ENCODE measurements at regions not wholly inside any gene's neighbourhood (a gene's known extent, or its start where the extent isn't known, plus 50 kb on each side); places are given as distances from the start of the nearest gene placed in this dataset.

DNA sequence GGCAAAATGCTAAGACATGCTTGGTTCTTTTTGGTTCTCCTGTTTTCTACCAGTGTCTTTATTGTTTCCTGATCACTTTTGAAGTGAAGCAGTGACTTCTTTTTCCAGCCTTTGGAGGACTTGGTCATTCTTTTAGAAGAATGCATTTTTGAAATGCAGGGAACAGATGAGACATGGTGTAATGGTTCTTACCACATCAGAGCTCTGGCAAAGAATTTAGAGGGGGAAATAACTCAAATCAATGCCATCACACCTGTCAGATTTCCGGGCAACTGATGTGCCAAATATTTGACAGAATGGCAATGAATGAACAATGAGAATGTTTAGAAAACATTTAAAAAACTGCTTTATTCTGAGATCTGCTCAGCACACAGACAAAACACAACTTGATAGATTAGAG is 519.6 kb downstream of the IQCM start (continued):
- TF ChIP-seq ATF7 (IDR thresholded peaks at IDR 0.05; ENCODE audit: low read depth) (no peak), SMARCA5 (IDR thresholded peaks at IDR 0.05) (no peak), SREBF1 (IDR thresholded peaks at IDR 0.05; ENCODE audit: low read length) (no peak), EP300 (IDR thresholded peaks at IDR 0.05; ENCODE audit: borderline replicate concordance in 1 of 2, control insufficient read depth in 1 of 2, low read depth in 2 of 2, low read length in 2 of 2) (no peak)
- TF ChIP-seq, protein P1, sequence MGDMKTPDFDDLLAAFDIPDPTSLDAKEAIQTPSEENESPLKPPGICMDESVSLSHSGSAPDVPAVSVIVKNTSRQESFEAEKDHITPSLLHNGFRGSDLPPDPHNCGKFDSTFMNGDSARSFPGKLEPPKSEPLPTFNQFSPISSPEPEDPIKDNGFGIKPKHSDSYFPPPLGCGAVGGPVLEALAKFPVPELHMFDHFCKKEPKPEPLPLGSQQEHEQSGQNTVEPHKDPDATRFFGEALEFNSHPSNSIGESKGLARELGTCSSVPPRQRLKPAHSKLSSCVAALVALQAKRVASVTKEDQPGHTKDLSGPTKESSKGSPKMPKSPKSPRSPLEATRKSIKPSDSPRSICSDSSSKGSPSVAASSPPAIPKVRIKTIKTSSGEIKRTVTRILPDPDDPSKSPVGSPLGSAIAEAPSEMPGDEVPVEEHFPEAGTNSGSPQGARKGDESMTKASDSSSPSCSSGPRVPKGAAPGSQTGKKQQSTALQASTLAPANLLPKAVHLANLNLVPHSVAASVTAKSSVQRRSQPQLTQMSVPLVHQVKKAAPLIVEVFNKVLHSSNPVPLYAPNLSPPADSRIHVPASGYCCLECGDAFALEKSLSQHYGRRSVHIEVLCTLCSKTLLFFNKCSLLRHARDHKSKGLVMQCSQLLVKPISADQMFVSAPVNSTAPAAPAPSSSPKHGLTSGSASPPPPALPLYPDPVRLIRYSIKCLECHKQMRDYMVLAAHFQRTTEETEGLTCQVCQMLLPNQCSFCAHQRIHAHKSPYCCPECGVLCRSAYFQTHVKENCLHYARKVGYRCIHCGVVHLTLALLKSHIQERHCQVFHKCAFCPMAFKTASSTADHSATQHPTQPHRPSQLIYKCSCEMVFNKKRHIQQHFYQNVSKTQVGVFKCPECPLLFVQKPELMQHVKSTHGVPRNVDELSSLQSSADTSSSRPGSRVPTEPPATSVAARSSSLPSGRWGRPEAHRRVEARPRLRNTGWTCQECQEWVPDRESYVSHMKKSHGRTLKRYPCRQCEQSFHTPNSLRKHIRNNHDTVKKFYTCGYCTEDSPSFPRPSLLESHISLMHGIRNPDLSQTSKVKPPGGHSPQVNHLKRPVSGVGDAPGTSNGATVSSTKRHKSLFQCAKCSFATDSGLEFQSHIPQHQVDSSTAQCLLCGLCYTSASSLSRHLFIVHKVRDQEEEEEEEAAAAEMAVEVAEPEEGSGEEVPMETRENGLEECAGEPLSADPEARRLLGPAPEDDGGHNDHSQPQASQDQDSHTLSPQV (IDR thresholded peaks at IDR 0.05): no peak

DNA sequence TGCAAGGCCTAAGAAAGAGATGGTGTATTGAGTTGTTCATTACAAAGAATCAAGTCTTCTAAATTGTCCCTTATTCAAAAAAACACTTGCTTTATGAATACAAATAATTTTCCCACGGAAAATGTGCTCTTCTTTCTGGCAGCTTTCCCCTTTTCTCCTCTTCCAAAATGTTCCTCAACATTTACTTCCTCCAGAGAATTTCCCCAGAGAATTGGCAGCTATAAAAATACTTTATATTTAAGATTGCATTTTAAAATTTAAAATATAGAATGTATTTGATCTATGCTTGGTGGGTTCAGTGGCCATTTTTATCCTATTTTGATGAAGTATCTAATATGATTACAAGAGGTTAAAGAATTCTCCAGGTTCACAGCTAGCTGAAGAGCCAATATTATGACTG is 521.0 kb downstream of the IQCM start:
- POLR2A ChIA-PET: no interaction called here
- Histone ChIP-seq H3K36me3 (ENCODE audit: control insufficient read depth in 2 of 2, insufficient read depth in 2 of 2, low read length in 1 of 2) (no peaks in the 10 kb centered on the region), H3K79me2 (ENCODE audit: control insufficient read depth, insufficient read depth, low read length) (no peaks in the 10 kb centered on the region), H3K4me1 (ENCODE audit: control insufficient read depth, insufficient read depth, low read length) (no peaks in the 10 kb centered on the region), H2AFZ (ENCODE audit: control insufficient read depth, low read depth, low read length) (no peak overlapping the region), H3K9me3 (replicated peaks; ENCODE audit: control insufficient read depth, insufficient read depth, low read length) (no peaks in the 10 kb centered on the region), H3K4me2 (ENCODE audit: control insufficient read depth, insufficient read depth) (no peak overlapping the region), H4K20me1 (ENCODE audit: control insufficient read depth, insufficient read depth) (no peaks in the 10 kb centered on the region), H3K9ac (ENCODE audit: control insufficient read depth, insufficient read depth, low read length) (no peak overlapping the region), H3K4me3 (no peak overlapping the region), H3K27me3 (replicated peaks in 1 of 2; ENCODE audit: control insufficient read depth in 2 of 2, insufficient read depth in 2 of 2, low read length in 1 of 2) (no peaks in the 10 kb centered on the region), H3K27ac (ENCODE audit: control insufficient read depth, insufficient read depth) (no peak overlapping the region)
- no peak for TF ChIP-seq USF1 (IDR thresholded peaks at IDR 0.05; ENCODE audit: borderline replicate concordance, extremely low read length, insufficient read depth, low read depth, low read length)
- no peak for TF ChIP-seq HDAC6 (IDR thresholded peaks at IDR 0.05; ENCODE audit: unreplicated experiment)
- TF ChIP-seq RCOR1 (conservative IDR thresholded peaks at IDR 0.05; ENCODE audit: low read depth, low read length): no peak
- no peak for TF ChIP-seq GATAD2B (conservative IDR thresholded peaks at IDR 0.05; ENCODE audit: low read depth)
- no peak for TF ChIP-seq WRNIP1 (IDR thresholded peaks at IDR 0.05; ENCODE audit: borderline replicate concordance, low read depth, low read length)
- no peak for TF ChIP-seq SMC3 (IDR thresholded peaks at IDR 0.05; ENCODE audit: borderline replicate concordance, low read length)
- RAD21 ChIA-PET (ENCODE audit: unreplicated experiment): no interaction called here
- WGBS (ENCODE audit: insufficient coverage, insufficient replicate concordance, low lambda C conversion rate, missing lambda C conversion rate): 0% methylated on average over 1 of the region's 1 CpG
- FAIRE-seq (no peak), ATAC-seq (no peak), DNase-seq (ENCODE audit: low read depth, low spot score) (no peak)
- SMC1A ChIA-PET (ENCODE audit: uncharacterized antibody, unreplicated experiment): no interaction called here
- in situ Hi-C loops (cut with MboI) (no loop called here), intact Hi-C loops (cut with micrococcal nuclease; ENCODE audit: unreplicated experiment) (no loop called here)
- CTCF ChIA-PET: no interaction called here
- no TSS peak for BruUV-seq (replicated peaks)

Data from GM12878 (cell line).